ENCODE measurements at regions not wholly inside any gene's neighbourhood (a gene's known extent, or its start where the extent isn't known, plus 50 kb on each side); places are given as distances from the start of the nearest gene placed in this dataset.

GRCh38 chr5:126692971-126693370, 84.0 kb upstream of the LMNB1 start:
- DNase-seq: no peak
- Histone ChIP-seq H3K79me1 (ENCODE audit: low read length) (no peaks in the 10 kb centered on the region), H3K79me2 (ENCODE audit: control insufficient read depth, insufficient read depth, low read length, poor library complexity) (no peaks in the 10 kb centered on the region), H4K91ac (ENCODE audit: low read depth, low read length) (peak overlapping the region; percentile 37), H3K4me1 (ENCODE audit: control insufficient read depth in 1 of 2, insufficient read depth in 2 of 2, low read length in 2 of 2) (no peaks in the 10 kb centered on the region), H3K4me3 (ENCODE audit: low read depth, low read length) (no peak overlapping the region), H3K4me2 (ENCODE audit: low read length) (no peak overlapping the region), H4K8ac (ENCODE audit: low read depth, low read length) (peak overlapping the region; percentile 10), H2BK12ac (ENCODE audit: low read length) (no peak overlapping the region), H2AK5ac (ENCODE audit: low read length) (no peak overlapping the region), H4K12ac (ENCODE audit: low read depth, low read length) (no peak overlapping the region), H3K14ac (ENCODE audit: low read length) (no peak overlapping the region), H3K4ac (ENCODE audit: low read depth, low read length) (no peak overlapping the region), H3K9ac (ENCODE audit: low read length) (no peak overlapping the region), H3K9me3 (ENCODE audit: insufficient read depth, low read depth, low read length) (no peaks in the 10 kb centered on the region), H3K36me3 (ENCODE audit: control insufficient read depth in 1 of 2, insufficient read depth in 2 of 2, low read length in 2 of 2) (no peaks in the 10 kb centered on the region), H2AFZ (ENCODE audit: insufficient read depth, low read length, poor library complexity) (no peak overlapping the region), H3K23ac (ENCODE audit: low read length) (no peak overlapping the region), H3K27me3 (ENCODE audit: insufficient read depth, low read length) (no peaks in the 10 kb centered on the region), H3K18ac (ENCODE audit: low read length) (no peak overlapping the region), H2BK5ac (ENCODE audit: low read depth, low read length, poor library complexity) (peak overlapping the region; percentile 40), H2BK120ac (ENCODE audit: insufficient read depth, low read length, poor library complexity) (no peak overlapping the region), H3K27ac (ENCODE audit: low read depth, low read length) (no peak overlapping the region)
- no CpG with 5 or more reads among the region's 5 CpGs for WGBS (ENCODE audit: extremely low coverage, insufficient coverage, insufficient read length)

GRCh38 chr5:126693806-126694205, 83.1 kb upstream of the LMNB1 start:
- Histone ChIP-seq H4K8ac (ENCODE audit: low read depth, low read length) (no peak overlapping the region), H3K27me3 (ENCODE audit: insufficient read depth, low read length) (no peaks in the 10 kb centered on the region), H4K91ac (ENCODE audit: low read depth, low read length) (no peak overlapping the region), H3K9me3 (ENCODE audit: insufficient read depth, low read depth, low read length) (no peaks in the 10 kb centered on the region), H3K4me1 (ENCODE audit: control insufficient read depth in 1 of 2, insufficient read depth in 2 of 2, low read length in 2 of 2) (no peaks in the 10 kb centered on the region), H2AFZ (ENCODE audit: insufficient read depth, low read length, poor library complexity) (no peak overlapping the region), H2AK5ac (ENCODE audit: low read length) (no peak overlapping the region), H3K18ac (ENCODE audit: low read length) (no peak overlapping the region), H2BK5ac (ENCODE audit: low read depth, low read length, poor library complexity) (no peak overlapping the region), H3K79me1 (ENCODE audit: low read length) (no peaks in the 10 kb centered on the region), H3K4me2 (ENCODE audit: low read length) (no peak overlapping the region), H3K27ac (ENCODE audit: low read depth, low read length) (no peak overlapping the region), H3K79me2 (ENCODE audit: control insufficient read depth, insufficient read depth, low read length, poor library complexity) (no peaks in the 10 kb centered on the region), H3K9ac (ENCODE audit: low read length) (no peak overlapping the region), H3K4ac (ENCODE audit: low read depth, low read length) (no peak overlapping the region), H3K14ac (ENCODE audit: low read length) (no peak overlapping the region), H2BK12ac (ENCODE audit: low read length) (no peak overlapping the region), H2BK120ac (ENCODE audit: insufficient read depth, low read length, poor library complexity) (no peak overlapping the region), H3K23ac (ENCODE audit: low read length) (no peak overlapping the region), H3K4me3 (ENCODE audit: low read depth, low read length) (no peak overlapping the region), H4K12ac (ENCODE audit: low read depth, low read length) (no peak overlapping the region), H3K36me3 (ENCODE audit: control insufficient read depth in 1 of 2, insufficient read depth in 2 of 2, low read length in 2 of 2) (no peaks in the 10 kb centered on the region)
- WGBS (ENCODE audit: extremely low coverage, insufficient coverage, insufficient read length): no CpG with 5 or more reads among the region's 1 CpG
- DNase-seq: no peak

- Histone ChIP-seq H3K23ac (ENCODE audit: low read length) (no peak overlapping the region), H3K27ac (ENCODE audit: low read depth, low read length) (peak overlapping the region; percentile 46), H3K14ac (ENCODE audit: low read length) (no peak overlapping the region), H2AFZ (ENCODE audit: insufficient read depth, low read length, poor library complexity) (no peak overlapping the region), H3K4me1 (ENCODE audit: control insufficient read depth in 1 of 2, insufficient read depth in 2 of 2, low read length in 2 of 2) (no peaks in the 10 kb centered on the region), H3K9ac (ENCODE audit: low read length) (no peak overlapping the region), H3K4me3 (ENCODE audit: low read depth, low read length) (no peak overlapping the region), H3K36me3 (ENCODE audit: control insufficient read depth in 1 of 2, insufficient read depth in 2 of 2, low read length in 2 of 2) (no peaks in the 10 kb centered on the region), H2BK120ac (ENCODE audit: insufficient read depth, low read length, poor library complexity) (no peak overlapping the region), H3K79me2 (ENCODE audit: control insufficient read depth, insufficient read depth, low read length, poor library complexity) (no peaks in the 10 kb centered on the region), H3K79me1 (ENCODE audit: low read length) (no peaks in the 10 kb centered on the region), H3K4me2 (ENCODE audit: low read length) (no peak overlapping the region), H3K9me3 (ENCODE audit: insufficient read depth, low read depth, low read length) (no peaks in the 10 kb centered on the region), H3K27me3 (ENCODE audit: insufficient read depth, low read length) (no peaks in the 10 kb centered on the region), H2AK5ac (ENCODE audit: low read length) (no peak overlapping the region), H4K8ac (ENCODE audit: low read depth, low read length) (no peak overlapping the region), H3K18ac (ENCODE audit: low read length) (no peak overlapping the region), H3K4ac (ENCODE audit: low read depth, low read length) (no peak overlapping the region), H4K91ac (ENCODE audit: low read depth, low read length) (no peak overlapping the region), H4K12ac (ENCODE audit: low read depth, low read length) (no peak overlapping the region), H2BK12ac (ENCODE audit: low read length) (no peak overlapping the region), H2BK5ac (ENCODE audit: low read depth, low read length, poor library complexity) (no peak overlapping the region)
- no peak for DNase-seq
- WGBS (ENCODE audit: extremely low coverage, insufficient coverage, insufficient read length): no CpG with 5 or more reads among the region's 2 CpGs
Measured at GRCh38 chr5:126694403-126694802, 82.5 kb upstream of the LMNB1 start.

- no peaks in the 10 kb centered on the region for H3K79me2 ChIP-seq (ENCODE audit: control insufficient read depth, insufficient read depth, low read length, poor library complexity)
- H3K23ac ChIP-seq (ENCODE audit: low read length): no peak overlapping the region
- H4K12ac ChIP-seq (ENCODE audit: low read depth, low read length): no peak overlapping the region
- no peak overlapping the region for H2AK5ac ChIP-seq (ENCODE audit: low read length)
- no peak overlapping the region for H2BK120ac ChIP-seq (ENCODE audit: insufficient read depth, low read length, poor library complexity)
- no peaks in the 10 kb centered on the region for H3K36me3 ChIP-seq (ENCODE audit: control insufficient read depth in 1 of 2, insufficient read depth in 2 of 2, low read length in 2 of 2)
- no peaks in the 10 kb centered on the region for H3K9me3 ChIP-seq (ENCODE audit: insufficient read depth, low read depth, low read length)
- H3K4me1 ChIP-seq (ENCODE audit: control insufficient read depth in 1 of 2, insufficient read depth in 2 of 2, low read length in 2 of 2): no peaks in the 10 kb centered on the region
- DNase-seq: peak in 1 of 2 donors; percentile 17
- no peak overlapping the region for H3K27ac ChIP-seq (ENCODE audit: low read depth, low read length)
- H3K18ac ChIP-seq (ENCODE audit: low read length): no peak overlapping the region
- no peak overlapping the region for H3K4ac ChIP-seq (ENCODE audit: low read depth, low read length)
- peak overlapping the region; percentile 14 for H4K91ac ChIP-seq (ENCODE audit: low read depth, low read length)
- no peak overlapping the region for H3K14ac ChIP-seq (ENCODE audit: low read length)
- no peak overlapping the region for H3K4me3 ChIP-seq (ENCODE audit: low read depth, low read length)
- H3K79me1 ChIP-seq (ENCODE audit: low read length): no peaks in the 10 kb centered on the region
- WGBS (ENCODE audit: extremely low coverage, insufficient coverage, insufficient read length): 100% methylated on average over 1 of the region's 1 CpG
- H2BK12ac ChIP-seq (ENCODE audit: low read length): no peak overlapping the region
- no peak overlapping the region for H4K8ac ChIP-seq (ENCODE audit: low read depth, low read length)
- no peak overlapping the region for H2BK5ac ChIP-seq (ENCODE audit: low read depth, low read length, poor library complexity)
- H3K4me2 ChIP-seq (ENCODE audit: low read length): no peak overlapping the region
- H3K27me3 ChIP-seq (ENCODE audit: insufficient read depth, low read length): no peaks in the 10 kb centered on the region
- no peak overlapping the region for H2AFZ ChIP-seq (ENCODE audit: insufficient read depth, low read length, poor library complexity)
- no peak overlapping the region for H3K9ac ChIP-seq (ENCODE audit: low read length)
Measured at GRCh38 chr5:126695091-126695490, 81.8 kb upstream of the LMNB1 start.
